ENCODE measurements at regions not wholly inside any gene's neighbourhood (a gene's known extent, or its start where the extent isn't known, plus 50 kb on each side); places are given as distances from the start of the nearest gene placed in this dataset.
"Not testable (repeated sequence)": the region's sequence is repeated elsewhere in the genome, so short reads cannot be mapped to it uniquely, and the experiment has no call there.

DNA sequence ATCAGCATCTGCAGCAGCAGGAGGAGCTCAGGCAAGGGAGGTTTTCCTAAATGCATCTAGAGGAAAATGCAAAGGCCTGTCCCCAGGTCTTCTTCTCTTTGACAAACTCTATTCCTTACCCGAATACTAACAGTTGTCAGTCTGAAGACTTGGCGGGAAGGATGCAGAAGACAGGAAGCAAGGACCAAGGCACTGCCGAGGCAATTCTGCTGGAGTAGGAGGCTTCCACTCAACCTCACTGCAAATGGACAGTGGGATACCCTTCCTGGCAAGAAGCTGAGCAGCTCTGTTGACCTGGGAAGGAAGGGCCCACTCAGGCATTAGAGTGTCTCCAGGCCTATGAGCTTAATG is 373.0 kb downstream of the CCSER2 start:
- no peak for DNase-seq (ENCODE audit: low spot score)

DNA sequence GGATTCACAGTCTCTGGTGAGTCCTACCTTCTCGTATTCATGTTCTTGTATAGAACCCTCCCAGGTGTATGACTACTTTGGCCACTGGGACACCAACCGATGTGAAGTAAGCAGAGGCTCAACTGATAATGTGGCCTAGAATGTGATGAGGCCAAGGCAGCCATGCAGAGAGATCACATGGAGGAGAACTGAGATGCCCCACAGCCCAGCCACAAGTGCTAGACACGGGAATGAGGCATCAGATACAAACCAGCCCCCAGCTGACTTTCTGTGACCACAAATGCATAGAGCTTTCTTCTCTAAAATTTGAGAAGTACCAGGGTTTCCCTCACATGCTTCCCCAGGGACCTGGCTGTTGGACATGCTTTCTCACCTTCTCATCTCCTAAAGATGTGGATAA is 375.7 kb downstream of the CCSER2 start:
- no peak for DNase-seq (ENCODE audit: low spot score)

DNA sequence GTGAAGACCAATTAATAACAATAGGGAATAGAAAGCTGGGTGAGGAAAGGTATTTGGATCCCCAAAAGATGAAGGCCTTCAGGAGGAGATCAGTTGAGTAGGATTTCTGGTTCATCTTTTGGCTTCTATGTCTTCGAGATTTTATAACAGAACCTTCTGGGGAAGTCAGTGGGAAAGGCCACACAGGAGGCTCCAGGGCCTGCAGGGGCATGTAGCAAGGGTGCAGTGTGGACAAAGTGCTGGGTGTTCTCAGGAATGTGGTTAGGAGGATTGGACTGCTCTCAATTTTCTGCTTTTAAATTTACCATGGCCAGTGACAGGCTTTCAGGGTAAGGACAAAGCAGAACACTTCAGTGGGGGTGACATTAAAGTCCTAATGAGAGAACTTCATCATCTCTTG is 378.0 kb downstream of the CCSER2 start:
- DNase-seq (ENCODE audit: low spot score), result no peak

- DNase-seq (ENCODE audit: low spot score), result no peak
Observed at GRCh38 chr10:84706875-84707274, 378.5 kb downstream of the CCSER2 start.

- DNase-seq (ENCODE audit: low spot score), result peak; percentile 45
Observed at GRCh38 chr10:84715911-84716310, 387.5 kb downstream of the CCSER2 start.

- DNase-seq (ENCODE audit: low spot score), result no peak
Observed at GRCh38 chr10:84718877-84719616, 390.7 kb downstream of the CCSER2 start.

GRCh38 chr10:84719687-84720086 is 391.3 kb downstream of the CCSER2 start:
- DNase-seq (ENCODE audit: low spot score), result no peak

GRCh38 chr10:84727398-84727797 is 399.0 kb downstream of the CCSER2 start:
- DNase-seq (ENCODE audit: low spot score), result no peak

DNA sequence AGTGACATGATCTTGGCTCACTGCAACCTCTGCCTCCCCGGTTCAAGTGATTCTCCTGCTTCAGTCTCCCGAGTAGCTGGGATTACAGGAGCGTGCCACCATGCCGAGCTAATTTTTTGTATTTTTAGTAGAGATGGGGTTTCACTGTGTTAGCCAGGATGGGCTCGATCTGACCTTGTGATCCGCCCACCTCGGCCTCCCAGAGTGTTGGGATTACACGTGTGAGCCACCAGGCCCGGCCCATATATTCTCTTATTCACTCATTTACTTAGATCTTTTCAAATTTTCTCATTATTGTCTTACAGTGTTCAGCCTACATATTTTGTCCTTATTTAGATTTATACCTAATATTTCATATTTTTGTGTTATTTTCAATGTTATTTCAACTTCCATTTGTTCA is 410.7 kb downstream of the CCSER2 start:
- DNase-seq (ENCODE audit: low spot score), result not testable (repeated sequence)

DNA sequence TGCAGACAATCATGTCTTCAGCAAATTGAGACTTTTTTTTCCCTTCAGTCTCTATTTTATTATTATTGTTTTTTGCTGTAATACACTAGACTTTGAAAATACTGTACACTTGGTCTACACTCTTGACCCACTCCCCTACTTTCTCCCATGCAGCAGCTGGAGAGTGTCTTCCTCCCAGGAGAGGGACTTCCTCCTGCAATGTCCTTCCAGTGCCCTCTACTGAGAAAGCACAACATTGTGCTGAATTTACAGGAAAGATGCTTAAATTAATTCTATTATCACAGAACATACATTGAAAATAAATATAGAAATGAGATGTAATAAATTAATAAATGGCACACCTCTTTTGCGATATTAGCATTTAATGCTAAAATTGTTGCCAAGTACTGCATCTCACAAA is 411.3 kb downstream of the CCSER2 start:
- DNase-seq (ENCODE audit: low spot score), result no peak

DNA sequence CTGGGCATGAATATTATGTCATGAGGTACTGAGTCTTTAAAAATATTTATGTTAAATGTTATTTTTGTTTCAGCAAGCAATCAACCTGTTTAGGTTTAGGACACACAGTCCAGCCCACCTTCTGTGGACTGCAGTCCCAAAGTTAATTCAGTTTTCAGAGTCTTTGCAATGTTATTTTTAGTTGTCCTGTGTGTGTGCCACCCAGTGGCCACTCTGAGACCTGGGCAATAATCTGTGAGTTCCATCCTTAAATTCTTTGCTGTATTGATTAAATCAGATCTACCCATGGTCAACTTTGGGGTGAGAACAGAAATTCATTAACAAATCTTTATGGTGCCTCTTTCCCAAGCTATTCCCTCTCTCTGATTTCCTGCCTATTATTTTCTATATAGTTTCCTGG is 415.1 kb downstream of the CCSER2 start:
- peak; percentile 15 for DNase-seq (ENCODE audit: low spot score)

- no peak for DNase-seq (ENCODE audit: low spot score)
Observed at GRCh38 chr10:84755311-84755710, 426.9 kb downstream of the CCSER2 start.

DNA sequence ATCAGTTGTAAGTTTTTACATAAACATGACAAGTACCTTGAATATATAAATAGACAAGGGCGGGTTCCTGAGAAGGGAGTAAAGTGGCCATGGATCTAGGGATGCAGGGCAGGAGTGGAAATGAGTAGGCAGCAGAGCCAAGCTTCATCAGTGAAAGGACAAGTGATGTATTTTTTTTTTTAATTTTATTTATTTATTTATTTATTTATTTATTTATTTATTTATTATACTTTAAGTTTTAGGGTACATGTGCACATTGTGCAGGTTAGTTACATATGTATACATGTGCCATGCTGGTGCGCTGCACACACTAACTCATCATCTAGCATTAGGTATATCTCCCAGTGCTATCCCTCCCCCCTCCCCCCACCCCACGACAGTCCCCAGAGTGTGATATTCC is 428.3 kb downstream of the CCSER2 start:
- DNase-seq (ENCODE audit: low spot score), result not testable (repeated sequence)

DNA sequence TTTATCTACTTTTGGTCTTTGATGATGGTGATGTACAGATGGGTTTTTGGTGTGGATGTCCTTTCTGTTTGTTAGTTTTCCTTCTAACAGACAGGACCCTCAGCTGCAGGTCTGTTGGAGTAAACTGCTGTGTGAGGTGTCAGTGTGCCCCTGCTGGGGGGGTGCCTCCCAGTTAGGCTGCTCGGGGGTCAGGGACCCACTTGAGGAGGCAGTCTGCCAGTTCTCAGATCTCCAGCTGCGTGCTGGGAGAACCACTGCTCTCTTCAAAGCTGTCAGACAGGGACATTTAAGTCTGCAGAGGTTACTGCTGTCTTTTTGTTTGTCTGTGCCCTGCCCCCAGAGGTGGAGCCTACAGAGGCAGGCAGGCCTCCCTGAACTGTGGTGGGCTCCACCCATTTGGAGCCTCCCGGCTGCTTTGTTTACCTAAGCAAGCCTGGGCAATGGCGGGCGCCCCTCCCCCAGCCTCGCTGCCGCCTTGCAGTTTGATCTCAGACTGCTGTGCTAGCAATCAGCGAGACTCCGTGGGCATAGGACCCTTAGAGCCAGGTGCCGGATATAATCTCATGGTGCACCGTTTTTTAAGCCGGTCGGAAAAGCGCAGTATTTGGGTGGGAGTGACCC is 433.7 kb downstream of the CCSER2 start:
- DNase-seq (ENCODE audit: low spot score), result not testable (repeated sequence)

GRCh38 chr10:84762754-84763394 is 434.5 kb downstream of the CCSER2 start:
- no peak for DNase-seq (ENCODE audit: low spot score)

GRCh38 chr10:84763965-84764364 is 435.6 kb downstream of the CCSER2 start:
- no peak for DNase-seq (ENCODE audit: low spot score)

DNA sequence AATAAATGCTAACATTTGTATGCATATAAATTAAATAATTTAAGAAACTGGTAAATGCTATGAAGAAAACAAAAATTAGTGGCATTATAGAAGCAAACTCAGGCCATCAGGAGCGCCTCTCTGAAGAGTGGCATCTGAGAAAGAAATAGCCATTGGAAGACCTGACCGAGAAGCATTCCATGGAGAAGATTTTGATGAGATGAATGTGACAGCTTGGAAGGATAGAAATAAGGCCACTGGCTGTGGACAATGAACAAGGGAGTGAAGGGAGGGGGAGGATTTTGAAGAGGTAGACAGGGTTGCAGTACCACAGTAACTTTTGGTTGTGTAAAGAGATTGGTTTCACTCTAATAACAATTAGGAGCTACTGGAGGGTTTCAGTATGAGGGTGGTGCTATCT is 436.7 kb downstream of the CCSER2 start:
- no peak for DNase-seq (ENCODE audit: low spot score)

DNA sequence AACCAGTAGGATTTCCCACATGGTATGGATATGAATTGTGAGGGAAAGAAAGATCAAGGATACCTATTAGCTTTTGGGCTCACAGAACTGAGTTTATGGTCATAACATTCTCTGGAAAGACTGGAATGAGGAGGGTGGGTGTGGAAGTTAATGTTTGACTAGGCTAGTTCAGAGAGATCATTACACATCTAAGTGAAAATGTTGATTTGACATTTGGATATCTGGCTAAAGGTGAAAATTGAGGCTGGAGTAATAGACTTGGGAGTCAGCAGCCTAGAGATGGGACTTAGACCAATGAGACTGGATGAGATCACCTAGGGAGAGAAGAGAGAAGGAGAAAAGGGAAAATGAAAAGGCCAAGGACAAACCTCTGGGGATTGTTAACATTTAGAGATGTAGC is 437.3 kb downstream of the CCSER2 start:
- no peak for DNase-seq (ENCODE audit: low spot score)

DNA sequence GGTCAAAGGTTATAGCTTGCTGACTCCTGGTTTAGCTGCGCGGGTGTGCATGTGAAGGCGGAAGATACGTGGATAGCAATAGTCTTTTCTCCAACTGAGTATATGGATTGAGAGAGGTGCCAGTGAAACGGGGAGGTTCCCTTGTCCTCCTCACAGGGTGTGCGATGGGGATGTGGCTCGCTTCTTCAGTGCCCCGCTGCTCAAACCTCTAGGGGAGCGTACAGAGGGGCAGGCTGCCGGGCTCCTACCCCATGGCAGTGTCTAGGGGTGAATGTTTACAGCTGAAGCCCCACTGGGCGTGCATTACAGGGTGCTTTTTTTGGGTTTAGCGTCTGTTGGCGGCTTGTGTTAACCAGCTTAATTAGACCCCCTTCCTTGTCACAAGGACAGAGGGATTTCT is 438.5 kb downstream of the CCSER2 start:
- no peak for DNase-seq (ENCODE audit: low spot score)

- DNase-seq (ENCODE audit: low spot score), result no peak
Observed at GRCh38 chr10:84768132-84768531, 439.7 kb downstream of the CCSER2 start.

DNA sequence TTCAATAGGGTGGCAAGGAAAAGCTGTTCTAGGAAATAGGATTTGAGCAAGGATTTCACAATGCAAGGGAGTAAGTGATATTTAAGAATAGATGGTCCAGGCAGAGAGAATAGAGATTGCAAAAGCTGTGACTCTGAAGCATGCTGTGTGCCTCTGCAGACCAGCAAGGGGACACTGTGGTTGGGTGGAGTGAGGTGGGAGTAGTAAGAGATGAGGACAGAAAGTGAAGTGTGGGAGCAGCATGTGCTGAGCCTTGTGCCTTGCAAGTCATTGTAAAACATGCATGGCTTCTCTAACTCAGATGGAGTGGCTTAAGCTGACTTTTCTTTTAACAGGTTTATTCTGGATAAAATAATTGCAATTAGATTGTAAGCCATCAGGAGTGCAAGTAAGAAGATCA is 442.4 kb downstream of the CCSER2 start:
- DNase-seq (ENCODE audit: low spot score), result no peak

DNA sequence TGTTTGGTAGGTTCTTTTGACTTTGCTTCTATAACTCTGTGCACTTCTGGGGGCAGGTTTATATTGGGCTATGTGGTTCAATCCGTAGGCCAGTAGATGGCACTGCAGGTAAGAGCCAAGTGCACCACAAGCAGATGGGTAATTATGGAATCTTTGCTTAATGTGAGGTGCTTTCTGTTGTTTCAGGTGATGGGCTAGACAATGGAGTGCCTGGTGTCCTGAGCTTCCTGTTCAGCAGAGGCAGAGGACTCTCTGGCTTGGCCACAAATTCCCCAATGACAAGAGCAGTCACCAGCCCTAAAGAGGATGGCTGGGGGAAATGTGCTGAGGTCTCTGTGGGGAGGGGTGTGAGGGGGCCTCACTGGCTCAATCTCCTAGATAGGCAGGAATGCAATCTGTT is 455.0 kb downstream of the CCSER2 start:
- peak; percentile 44 for DNase-seq (ENCODE audit: low spot score)

GRCh38 chr10:84783909-84784308 is 455.5 kb downstream of the CCSER2 start:
- no peak for DNase-seq (ENCODE audit: low spot score)

DNA sequence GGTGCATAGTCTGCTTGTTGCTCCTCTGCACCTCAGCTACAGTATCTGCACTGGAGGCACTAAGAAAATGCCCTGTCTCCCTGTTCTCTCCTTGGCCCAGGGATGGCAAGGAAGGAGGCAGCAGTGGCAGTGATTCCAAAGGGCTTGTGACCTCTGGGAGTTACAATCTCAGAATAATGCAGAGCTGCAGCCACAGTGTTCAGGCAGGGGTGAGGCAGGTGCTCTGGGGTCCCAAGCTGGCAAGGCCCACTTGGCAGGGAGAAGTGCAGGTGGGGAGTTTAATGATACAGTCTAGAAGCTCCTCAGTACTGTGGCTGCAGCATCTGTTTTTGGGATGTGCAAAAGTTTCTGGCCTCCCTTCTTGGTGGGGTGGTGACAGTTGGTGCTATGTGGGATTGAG is 456.4 kb downstream of the CCSER2 start:
- no peak for DNase-seq (ENCODE audit: low spot score)
